Choroid plexus epithelial cell (primary cell): ENCODE measurements at regions not wholly inside any gene's neighbourhood (a gene's known extent, or its start where the extent isn't known, plus 50 kb on each side); places are given as distances from the start of the nearest gene placed in this dataset.

Experiments used
- DNase-seq: peaks from one replicate; pipeline ENCODE4 v3.0.0-alpha.2; 2010; ENCODE audit warnings: low read depth
- H3K4me3 ChIP-seq: 2 replicates; pipeline ENCODE4 v1.5.1; 2011; ENCODE audit warnings: low read depth, mild to moderate bottlenecking, control low read depth, low read length, moderate library complexity
- TF ChIP-seq, protein P1 (sequence below): conservative IDR thresholded peaks from 2 replicates; pipeline ENCODE4 v1.5.1; 2011; ENCODE audit warnings: low read depth, mild to moderate bottlenecking, control low read depth, inconsistent platforms, low read length, moderate library complexity

DNA sequence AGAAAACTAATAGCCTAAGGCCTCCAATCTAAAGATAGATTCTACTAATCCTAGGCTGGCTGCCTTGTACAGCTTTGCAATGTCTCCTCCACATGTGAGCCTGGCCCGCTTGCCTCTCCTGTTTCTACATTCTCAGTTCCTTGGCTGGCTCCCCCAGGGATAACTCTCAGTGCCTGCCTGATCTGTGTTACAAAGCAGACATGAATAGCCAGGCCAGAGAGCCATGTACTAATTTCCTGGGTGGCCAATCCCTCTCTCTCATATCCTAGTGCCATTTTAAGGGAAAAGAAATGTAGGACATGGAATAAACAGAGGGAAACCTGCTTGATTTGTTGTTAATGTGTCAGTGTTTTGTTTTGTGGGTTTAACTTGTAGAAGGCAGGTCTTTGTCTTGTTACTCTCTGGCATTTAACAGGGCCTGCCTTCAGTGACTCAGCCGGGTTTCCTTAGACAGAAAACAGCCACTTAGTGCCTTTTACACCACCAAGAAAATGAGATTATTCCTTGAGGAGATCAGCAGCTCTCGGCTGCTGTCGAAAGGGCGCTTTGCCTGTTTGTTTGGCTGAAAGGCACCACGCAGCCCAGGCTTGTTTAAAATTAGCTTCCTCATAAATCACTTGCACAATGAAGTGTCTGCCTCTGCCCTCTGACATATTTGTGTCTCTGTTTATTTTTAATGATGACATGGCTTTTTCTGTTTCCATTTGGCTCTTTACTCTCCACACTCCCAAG lies 702.7 kb downstream of the MAFB start:
- peak; percentile 58 for DNase-seq
- H3K4me3 ChIP-seq = no peak overlapping the region
- TF ChIP-seq, protein P1, sequence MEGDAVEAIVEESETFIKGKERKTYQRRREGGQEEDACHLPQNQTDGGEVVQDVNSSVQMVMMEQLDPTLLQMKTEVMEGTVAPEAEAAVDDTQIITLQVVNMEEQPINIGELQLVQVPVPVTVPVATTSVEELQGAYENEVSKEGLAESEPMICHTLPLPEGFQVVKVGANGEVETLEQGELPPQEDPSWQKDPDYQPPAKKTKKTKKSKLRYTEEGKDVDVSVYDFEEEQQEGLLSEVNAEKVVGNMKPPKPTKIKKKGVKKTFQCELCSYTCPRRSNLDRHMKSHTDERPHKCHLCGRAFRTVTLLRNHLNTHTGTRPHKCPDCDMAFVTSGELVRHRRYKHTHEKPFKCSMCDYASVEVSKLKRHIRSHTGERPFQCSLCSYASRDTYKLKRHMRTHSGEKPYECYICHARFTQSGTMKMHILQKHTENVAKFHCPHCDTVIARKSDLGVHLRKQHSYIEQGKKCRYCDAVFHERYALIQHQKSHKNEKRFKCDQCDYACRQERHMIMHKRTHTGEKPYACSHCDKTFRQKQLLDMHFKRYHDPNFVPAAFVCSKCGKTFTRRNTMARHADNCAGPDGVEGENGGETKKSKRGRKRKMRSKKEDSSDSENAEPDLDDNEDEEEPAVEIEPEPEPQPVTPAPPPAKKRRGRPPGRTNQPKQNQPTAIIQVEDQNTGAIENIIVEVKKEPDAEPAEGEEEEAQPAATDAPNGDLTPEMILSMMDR = no peak

DNA sequence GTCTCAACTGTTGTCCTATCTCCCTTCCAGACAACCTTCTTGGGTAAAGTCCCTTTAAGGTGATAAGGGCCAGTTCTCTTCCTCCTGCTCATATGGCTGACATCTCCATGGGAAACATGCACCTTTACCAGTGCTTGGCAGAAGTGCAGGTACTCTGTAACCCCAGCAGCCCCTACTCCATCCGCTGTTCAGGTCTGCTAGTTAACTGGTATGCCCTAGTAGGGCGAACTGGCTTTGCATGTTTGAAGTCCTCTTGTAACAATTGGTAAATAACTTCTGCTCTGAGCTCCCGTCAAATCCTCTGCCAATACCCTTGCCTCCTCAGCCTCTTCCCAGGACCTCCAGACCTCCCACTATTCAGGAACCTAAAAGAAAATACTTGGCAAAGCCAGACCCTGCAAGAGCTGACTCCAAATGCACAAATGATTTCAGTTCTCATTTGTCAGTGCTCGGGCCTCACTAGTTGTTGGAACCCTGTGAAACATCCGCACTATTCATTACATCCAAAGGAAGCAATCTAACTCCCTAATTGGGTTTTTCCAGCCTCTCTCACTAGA lies 703.7 kb downstream of the MAFB start:
- no peak overlapping the region for H3K4me3 ChIP-seq
- TF ChIP-seq, protein P1 = no peak
- DNase-seq = no peak

DNA sequence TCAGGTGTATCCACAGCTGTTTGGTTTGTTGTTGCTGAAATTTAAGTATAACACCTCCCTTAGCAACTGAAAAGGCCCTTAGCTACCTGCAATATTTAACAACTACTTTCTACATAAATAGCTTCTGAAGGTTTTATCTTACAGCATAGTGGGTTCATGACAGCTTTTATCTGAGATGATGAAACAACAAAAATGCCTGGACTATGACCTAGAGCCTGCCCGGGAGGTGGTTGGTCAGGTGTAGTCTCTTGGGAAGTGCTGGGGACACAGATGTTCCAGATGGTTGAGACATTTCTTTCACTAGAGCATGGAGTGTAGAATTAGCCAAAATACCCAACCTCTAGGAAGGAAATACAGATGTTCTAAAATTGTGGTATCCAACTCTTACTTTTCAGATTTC lies 705.4 kb downstream of the MAFB start:
- DNase-seq = no peak
- no peak overlapping the region for H3K4me3 ChIP-seq
- TF ChIP-seq, protein P1 = no peak

DNA sequence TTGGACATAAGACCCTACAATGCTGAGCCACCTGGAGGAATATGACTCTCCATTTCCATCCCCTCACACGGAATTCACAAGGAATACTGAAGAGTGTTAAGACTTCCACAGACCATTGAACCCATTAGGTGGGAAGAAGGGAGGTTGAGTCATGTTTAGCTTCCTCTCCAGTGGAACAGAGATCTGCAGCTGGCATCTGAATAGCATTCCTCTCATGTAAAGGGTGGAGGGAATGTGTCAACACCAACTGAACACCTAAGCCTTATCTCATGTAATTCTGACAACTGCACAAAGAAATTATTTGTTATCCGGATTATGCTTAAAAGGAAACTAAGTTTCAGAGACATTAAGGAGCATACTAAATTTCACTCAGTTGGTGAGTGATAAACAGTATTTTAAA lies 705.9 kb downstream of the MAFB start:
- H3K4me3 ChIP-seq = no peak overlapping the region
- TF ChIP-seq, protein P1 = no peak
- DNase-seq = no peak

DNA sequence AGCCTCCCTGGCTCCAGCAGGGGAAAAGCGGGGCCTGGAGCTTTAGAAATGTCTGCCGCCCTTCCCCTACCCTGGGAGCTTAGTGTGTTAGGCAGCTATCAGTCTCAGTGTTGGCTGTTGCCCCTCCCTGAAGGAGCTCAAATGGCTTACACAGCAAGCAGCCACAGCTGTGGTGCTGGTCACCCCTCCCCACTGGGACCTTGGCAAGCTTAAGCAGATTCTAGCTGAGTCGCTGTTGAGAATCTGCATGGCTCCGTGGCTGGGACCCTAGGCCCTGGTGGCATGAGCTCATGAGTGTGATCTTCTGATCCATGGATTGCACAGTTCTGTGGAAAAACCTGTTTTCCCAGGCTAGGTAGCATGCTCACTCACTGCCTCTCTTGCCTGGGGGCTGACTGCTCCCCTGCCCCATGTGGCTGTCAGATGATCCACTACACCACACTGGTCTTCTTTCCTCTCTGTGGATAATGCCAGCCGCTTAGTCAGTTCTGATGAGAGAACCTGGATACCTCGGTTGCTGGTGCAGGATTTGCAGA lies 714.0 kb downstream of the MAFB start:
- H3K4me3 ChIP-seq = no peak overlapping the region
- TF ChIP-seq, protein P1 = no peak
- DNase-seq = no peak

DNA sequence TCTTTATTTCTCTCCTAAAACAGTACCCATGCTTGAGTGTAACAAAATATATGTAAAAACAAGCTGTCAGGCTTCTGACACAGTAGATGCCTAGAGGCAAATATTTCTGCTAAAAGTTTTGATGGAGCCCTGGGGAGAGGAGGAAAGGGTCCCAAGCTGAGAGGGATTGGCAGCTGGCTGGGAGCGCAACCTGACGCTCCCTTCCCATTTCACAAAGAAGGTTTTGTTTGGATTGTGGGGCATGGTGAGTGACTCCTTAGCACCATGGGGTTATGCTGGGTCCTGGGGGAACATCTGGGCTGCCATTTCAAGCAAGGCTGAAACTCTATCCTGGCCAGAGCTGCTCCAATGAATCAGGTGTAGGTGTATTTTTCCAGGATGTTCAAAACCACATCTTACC lies 720.5 kb downstream of the MAFB start:
- TF ChIP-seq, protein P1 = no peak
- H3K4me3 ChIP-seq = no peak overlapping the region
- no peak for DNase-seq

DNA sequence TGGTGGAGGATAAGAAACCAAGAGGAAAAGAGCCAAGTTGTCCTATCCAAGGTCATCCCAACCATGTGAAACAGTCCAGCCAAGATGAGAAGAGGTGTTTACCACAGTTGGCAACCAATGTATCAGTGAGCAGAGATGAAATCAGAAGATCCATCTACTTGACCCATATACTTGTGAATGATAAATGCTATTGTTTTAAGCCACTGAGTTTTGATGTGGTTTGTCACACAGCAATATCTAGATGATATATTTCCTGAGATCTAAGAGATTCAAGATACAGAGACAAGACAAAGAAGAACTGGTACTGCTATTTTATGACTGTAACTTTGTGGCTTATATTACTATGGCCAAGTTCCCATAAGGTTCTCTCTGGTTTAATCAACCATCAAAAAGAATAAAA lies 721.2 kb downstream of the MAFB start:
- no peak overlapping the region for H3K4me3 ChIP-seq
- TF ChIP-seq, protein P1 = no peak
- DNase-seq = no peak
